ENCODE measurements at regions not wholly inside any gene's neighbourhood (a gene's known extent, or its start where the extent isn't known, plus 50 kb on each side); places are given as distances from the start of the nearest gene placed in this dataset.

DNA sequence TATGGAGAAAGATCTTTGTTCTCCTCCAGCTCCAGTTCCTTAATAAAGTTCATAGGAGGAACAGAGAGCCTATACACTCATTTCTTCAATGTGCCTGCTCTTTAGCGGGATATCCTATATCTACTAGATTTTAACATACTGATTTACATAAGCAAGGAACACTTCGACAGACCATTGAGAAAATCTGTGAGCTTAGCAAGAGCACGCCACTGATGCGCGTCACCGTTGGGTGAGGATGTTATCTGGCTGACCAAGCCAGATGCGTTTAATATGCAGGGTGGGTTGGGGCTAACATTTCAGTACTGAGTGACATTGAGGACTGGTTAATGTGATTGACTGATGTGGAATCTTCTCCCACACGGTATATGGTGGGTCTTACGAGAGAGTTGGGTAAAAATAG, 233.4 kb downstream of the SOX4 start:
- TF ChIP-seq, protein P1, sequence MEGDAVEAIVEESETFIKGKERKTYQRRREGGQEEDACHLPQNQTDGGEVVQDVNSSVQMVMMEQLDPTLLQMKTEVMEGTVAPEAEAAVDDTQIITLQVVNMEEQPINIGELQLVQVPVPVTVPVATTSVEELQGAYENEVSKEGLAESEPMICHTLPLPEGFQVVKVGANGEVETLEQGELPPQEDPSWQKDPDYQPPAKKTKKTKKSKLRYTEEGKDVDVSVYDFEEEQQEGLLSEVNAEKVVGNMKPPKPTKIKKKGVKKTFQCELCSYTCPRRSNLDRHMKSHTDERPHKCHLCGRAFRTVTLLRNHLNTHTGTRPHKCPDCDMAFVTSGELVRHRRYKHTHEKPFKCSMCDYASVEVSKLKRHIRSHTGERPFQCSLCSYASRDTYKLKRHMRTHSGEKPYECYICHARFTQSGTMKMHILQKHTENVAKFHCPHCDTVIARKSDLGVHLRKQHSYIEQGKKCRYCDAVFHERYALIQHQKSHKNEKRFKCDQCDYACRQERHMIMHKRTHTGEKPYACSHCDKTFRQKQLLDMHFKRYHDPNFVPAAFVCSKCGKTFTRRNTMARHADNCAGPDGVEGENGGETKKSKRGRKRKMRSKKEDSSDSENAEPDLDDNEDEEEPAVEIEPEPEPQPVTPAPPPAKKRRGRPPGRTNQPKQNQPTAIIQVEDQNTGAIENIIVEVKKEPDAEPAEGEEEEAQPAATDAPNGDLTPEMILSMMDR (optimal IDR thresholded peaks at IDR 0.05 in 1 of 3, IDR thresholded peaks at IDR 0.05 in 1 of 3, conservative IDR thresholded peaks at IDR 0.05 in 1 of 3; ENCODE audit: extremely low read depth in 1 of 3, insufficient read depth in 2 of 3, low read length in 3 of 3) = no peak
- no peak for TF ChIP-seq EZH2 (IDR thresholded peaks at IDR 0.05; ENCODE audit: low read length)

Measured in keratinocyte (primary cell).